Ovary (tissue), 3 donors: ENCODE measurements at regions not wholly inside any gene's neighbourhood (a gene's known extent, or its start where the extent isn't known, plus 50 kb on each side); places are given as distances from the start of the nearest gene placed in this dataset.

Experiments
- EP300 ChIP-seq: sonication (generic); formaldehyde crosslinking; IDR thresholded peaks from one replicate; pipeline ENCODE4 v1.6.1; 2017; ENCODE audit warnings: antibody characterized with exemption
- TF ChIP-seq, protein P1 (sequence below), 3 donors: fragments of 450-650 bp in 2 of 3; fragments of 200-600 bp in 1 of 3; IDR thresholded peaks; one replicate each; pipeline versions ENCODE4 v1.5.1 to v1.8.0; 2016 to 2022; ENCODE audit warnings: antibody characterized with exemption in 3 of 3, mild to moderate bottlenecking in 1 of 3
- donor health status: DM: no; HTN: no; CAD: no.

DNA sequence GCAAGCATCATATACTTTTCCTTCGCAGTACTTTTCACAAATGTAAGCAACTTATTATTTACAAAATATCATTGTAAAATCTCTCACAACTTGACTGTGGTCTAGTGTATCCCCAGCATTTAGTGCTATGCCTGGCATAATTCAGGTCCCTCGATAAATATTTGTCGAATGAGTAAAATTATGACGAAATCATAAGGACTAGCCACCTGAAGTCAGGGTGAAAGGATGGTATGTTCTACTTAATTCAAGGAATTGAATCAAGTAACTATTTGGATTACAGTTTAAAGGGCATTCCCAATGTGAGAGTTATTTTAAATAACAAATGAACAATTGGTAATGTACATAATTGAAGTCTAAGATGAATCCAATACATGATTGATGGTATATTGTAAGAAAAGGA is 393.0 kb upstream of the SLC35B3 start:
- TF ChIP-seq, protein P1, sequence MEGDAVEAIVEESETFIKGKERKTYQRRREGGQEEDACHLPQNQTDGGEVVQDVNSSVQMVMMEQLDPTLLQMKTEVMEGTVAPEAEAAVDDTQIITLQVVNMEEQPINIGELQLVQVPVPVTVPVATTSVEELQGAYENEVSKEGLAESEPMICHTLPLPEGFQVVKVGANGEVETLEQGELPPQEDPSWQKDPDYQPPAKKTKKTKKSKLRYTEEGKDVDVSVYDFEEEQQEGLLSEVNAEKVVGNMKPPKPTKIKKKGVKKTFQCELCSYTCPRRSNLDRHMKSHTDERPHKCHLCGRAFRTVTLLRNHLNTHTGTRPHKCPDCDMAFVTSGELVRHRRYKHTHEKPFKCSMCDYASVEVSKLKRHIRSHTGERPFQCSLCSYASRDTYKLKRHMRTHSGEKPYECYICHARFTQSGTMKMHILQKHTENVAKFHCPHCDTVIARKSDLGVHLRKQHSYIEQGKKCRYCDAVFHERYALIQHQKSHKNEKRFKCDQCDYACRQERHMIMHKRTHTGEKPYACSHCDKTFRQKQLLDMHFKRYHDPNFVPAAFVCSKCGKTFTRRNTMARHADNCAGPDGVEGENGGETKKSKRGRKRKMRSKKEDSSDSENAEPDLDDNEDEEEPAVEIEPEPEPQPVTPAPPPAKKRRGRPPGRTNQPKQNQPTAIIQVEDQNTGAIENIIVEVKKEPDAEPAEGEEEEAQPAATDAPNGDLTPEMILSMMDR (IDR thresholded peaks at IDR 0.05) = no peak
- no peak for TF ChIP-seq EP300
